ENCODE measurements at regions not wholly inside any gene's neighbourhood (a gene's known extent, or its start where the extent isn't known, plus 50 kb on each side); places are given as distances from the start of the nearest gene placed in this dataset.

DNA sequence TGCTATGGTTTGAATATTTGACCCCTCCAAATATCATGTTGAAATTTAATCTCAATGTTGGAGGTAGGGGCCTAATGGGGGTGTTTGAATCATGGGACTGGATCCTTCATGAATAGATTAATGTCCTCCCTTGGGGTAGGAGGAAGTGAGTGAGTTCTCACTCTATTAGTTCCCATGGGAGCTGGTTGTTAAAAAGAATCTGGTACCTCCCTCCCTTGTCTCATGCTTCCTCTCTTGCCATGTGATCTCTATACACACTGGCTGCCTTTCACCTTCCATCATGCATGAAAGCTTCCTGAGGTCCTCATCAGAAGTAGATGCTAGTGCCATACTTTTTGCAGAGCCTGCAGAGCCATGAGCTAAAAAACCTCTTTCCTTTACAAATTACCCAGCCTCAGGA is 177.7 kb upstream of the MCTP2 start:
- H3K27ac ChIP-seq: no peak overlapping the region
- DNase-seq: no peak
- H3K36me3 ChIP-seq: no peaks in the 10 kb centered on the region
- H3K4me3 ChIP-seq (ENCODE audit: low read depth, low read length): no peak overlapping the region
- H3K27me3 ChIP-seq (ENCODE audit: insufficient read depth, low read depth, severe bottlenecking): peaks cover 8% of the 10 kb centered on the region
- no peaks in the 10 kb centered on the region for H3K9me3 ChIP-seq (ENCODE audit: severe bottlenecking)
- TF ChIP-seq, protein P1, sequence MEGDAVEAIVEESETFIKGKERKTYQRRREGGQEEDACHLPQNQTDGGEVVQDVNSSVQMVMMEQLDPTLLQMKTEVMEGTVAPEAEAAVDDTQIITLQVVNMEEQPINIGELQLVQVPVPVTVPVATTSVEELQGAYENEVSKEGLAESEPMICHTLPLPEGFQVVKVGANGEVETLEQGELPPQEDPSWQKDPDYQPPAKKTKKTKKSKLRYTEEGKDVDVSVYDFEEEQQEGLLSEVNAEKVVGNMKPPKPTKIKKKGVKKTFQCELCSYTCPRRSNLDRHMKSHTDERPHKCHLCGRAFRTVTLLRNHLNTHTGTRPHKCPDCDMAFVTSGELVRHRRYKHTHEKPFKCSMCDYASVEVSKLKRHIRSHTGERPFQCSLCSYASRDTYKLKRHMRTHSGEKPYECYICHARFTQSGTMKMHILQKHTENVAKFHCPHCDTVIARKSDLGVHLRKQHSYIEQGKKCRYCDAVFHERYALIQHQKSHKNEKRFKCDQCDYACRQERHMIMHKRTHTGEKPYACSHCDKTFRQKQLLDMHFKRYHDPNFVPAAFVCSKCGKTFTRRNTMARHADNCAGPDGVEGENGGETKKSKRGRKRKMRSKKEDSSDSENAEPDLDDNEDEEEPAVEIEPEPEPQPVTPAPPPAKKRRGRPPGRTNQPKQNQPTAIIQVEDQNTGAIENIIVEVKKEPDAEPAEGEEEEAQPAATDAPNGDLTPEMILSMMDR (IDR thresholded peaks at IDR 0.05; ENCODE audit: low read depth, low read length): no peak

DNA sequence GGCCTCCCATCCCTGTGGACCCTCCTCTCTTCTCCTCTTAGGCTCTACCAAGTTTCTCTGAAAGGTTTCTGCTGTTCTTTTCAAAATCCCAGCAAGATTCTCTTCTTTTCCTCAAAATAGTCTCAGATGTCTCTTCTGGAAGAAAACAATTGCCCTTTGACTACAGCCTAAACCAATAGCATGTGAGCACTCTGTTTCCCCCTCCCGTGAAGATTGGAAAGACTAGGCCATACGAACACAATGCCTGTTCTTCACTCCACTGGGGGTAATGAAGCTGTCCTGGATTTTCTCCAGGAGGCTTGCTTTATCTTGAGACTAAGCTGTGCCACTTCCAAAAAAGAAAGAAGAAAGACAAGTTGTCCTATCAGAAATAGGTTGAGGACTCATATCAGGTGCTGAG is 178.7 kb upstream of the MCTP2 start:
- H3K9me3 ChIP-seq (ENCODE audit: severe bottlenecking): no peaks in the 10 kb centered on the region
- no peaks in the 10 kb centered on the region for H3K36me3 ChIP-seq
- no peak overlapping the region for H3K27ac ChIP-seq
- no peak for DNase-seq
- H3K4me3 ChIP-seq (ENCODE audit: low read depth, low read length): no peak overlapping the region
- peaks cover 17% of the 10 kb centered on the region for H3K27me3 ChIP-seq (ENCODE audit: insufficient read depth, low read depth, severe bottlenecking)
- TF ChIP-seq, protein P1 (IDR thresholded peaks at IDR 0.05; ENCODE audit: low read depth, low read length): no peak

DNA sequence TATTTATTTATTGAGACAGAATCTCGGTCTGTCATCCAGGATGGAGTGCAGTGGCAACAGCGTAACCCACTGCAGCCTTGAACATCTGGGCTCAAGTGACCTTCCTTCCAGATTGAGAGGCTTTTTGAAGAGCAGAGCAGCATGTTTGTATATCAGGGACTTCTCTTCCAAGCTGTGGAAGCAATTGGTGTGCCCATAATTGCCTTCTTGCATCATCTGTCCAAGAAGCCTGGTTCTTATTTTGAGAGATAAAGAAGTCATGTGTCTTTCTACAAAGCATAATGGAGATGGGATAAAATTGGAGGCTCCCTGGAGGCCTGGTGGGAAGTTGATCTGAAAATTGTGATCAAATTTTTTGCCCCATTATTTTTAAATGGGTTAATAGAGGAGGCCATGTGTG is 183.8 kb upstream of the MCTP2 start:
- Histone ChIP-seq H3K9me3 (ENCODE audit: severe bottlenecking) (no peaks in the 10 kb centered on the region), H3K4me3 (ENCODE audit: low read depth, low read length) (no peak overlapping the region), H3K27ac (no peak overlapping the region), H3K36me3 (no peaks in the 10 kb centered on the region), H3K27me3 (ENCODE audit: insufficient read depth, low read depth, severe bottlenecking) (peaks cover 52% of the 10 kb centered on the region)
- no peak for DNase-seq
- TF ChIP-seq, protein P1 (IDR thresholded peaks at IDR 0.05; ENCODE audit: low read depth, low read length): no peak

DNA sequence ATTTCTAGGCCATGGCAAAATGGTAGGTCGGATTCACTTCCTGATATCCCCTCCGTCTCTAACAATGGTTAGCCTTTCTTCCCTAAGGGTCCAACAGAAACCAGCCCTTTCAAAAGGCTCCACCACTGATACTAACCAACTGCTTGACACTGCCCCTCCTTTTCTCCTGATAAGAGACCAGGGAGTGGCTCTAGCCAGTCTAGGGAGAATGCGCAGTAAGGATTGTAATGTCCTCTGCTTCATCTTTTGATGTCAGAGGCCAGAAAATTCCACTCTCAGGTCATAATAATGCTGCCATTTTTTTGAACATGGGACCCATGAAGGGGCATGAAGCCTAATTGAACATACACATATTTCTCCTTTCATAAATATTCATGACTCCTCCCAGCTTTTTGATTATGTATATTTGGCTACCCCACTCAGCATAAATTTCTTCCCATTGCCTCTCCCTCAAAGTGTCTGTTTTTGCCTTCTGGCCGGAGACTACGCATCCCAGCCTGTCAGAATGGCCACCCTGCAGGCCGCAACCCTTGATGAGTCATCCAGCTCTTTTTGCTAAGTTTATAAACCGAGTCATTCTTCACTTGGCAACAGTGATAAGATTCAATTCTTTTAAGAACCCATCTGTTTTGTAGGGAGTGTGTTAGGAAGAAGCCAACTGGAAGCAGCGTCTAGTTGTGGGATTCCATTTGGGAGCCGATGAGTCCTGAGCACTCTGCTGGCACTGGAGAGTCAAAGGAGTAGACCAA is 189.0 kb upstream of the MCTP2 start:
- Histone ChIP-seq H3K9me3 (ENCODE audit: severe bottlenecking) (no peaks in the 10 kb centered on the region), H3K27me3 (ENCODE audit: insufficient read depth, low read depth, severe bottlenecking) (peaks cover 50% of the 10 kb centered on the region), H3K27ac (no peak overlapping the region), H3K36me3 (no peaks in the 10 kb centered on the region), H3K4me3 (ENCODE audit: low read depth, low read length) (no peak overlapping the region)
- no peak for DNase-seq
- TF ChIP-seq, protein P1 (IDR thresholded peaks at IDR 0.05; ENCODE audit: low read depth, low read length): no peak

DNA sequence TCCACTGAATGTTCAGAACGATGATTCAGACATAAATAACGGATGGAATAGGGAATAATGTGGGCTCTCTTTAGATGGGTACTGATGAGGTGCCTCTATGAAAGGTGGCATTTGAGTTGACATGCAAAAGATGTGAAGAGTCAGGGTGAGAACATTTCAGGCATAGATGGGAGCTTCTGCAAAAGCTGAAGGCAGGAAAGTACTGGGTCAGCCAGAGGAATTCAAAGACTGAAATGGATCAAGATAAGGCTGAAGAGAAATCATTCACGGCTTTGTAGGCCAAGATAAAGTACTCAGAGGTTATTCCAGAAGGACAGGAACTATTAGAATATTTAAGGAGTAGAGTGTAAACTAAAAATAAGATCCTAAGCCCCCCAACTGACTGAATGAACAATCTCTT is 189.6 kb upstream of the MCTP2 start:
- no peak overlapping the region for H3K4me3 ChIP-seq (ENCODE audit: low read depth, low read length)
- TF ChIP-seq, protein P1 (IDR thresholded peaks at IDR 0.05; ENCODE audit: low read depth, low read length): no peak
- H3K9me3 ChIP-seq (ENCODE audit: severe bottlenecking): no peaks in the 10 kb centered on the region
- H3K36me3 ChIP-seq: no peaks in the 10 kb centered on the region
- DNase-seq: no peak
- peaks cover 47% of the 10 kb centered on the region for H3K27me3 ChIP-seq (ENCODE audit: insufficient read depth, low read depth, severe bottlenecking)
- no peak overlapping the region for H3K27ac ChIP-seq
